CD4-positive, alpha-beta T cell treated with Interferon alpha-2 for 1 hour (primary cell): ENCODE measurements at regions not wholly inside any gene's neighbourhood (a gene's known extent, or its start where the extent isn't known, plus 50 kb on each side); places are given as distances from the start of the nearest gene placed in this dataset.

ENCODE experiments used
- DNase-seq, 2 donors: peaks; one replicate each; pipeline ENCODE4 v3.0.0-alpha.2; 2020 to 2022

DNA sequence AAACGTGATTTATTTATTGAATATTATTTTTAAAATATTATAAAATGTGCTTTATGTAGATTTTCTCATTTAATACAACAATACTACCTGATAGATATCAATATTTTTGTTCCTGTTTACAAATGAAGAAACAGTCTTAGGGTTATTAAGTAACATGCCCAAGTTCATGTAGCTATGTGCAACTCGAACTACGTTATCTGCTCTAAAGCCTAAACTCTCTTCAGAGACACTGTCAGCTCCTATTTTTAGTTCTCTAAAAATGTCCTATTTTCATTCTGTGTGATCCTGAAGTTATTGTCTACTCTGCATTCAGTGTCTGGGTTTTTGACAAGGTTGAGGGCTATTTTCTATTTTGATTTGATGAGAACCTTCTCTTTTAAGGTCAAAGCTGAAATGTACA, 550.1 kb upstream of the B3GALT2 start:
- no peak for DNase-seq

DNA sequence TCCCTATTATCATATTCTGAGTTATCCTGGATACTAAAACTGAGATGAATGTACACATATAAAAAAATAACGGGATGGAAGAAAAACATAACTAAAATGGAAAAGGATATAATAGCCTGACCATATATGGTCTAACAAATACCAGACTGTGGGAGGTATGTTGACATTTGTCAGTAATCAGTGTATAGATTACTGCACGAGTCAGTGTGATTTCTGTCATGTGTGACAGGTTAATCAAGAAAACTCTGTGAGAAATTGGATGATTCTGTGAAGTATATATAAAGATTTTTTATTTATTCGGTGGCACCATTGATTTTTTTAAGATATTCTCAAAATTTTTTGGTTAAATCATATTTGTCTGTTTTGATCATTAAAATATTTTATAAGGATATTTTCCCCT, 547.3 kb upstream of the B3GALT2 start:
- no peak for DNase-seq

DNA sequence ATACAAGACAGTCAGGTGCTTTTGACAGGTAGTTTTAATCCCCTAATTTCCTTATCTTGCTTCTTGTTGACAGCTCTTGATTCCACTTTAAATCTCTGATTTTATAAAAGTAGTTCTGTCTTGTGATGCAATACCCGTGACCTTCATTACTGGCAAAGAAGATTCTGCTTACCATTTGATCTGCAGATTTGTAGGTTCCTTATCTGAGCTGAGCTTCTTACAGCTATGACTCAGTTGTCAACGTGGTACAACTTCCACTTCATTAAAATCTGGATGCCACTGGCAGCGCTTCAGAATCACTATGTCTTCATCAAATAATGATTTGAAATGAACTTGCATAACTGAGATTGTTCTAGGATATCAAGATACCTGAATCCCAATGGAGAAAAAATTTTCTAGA, 543.6 kb upstream of the B3GALT2 start:
- DNase-seq = no peak

DNA sequence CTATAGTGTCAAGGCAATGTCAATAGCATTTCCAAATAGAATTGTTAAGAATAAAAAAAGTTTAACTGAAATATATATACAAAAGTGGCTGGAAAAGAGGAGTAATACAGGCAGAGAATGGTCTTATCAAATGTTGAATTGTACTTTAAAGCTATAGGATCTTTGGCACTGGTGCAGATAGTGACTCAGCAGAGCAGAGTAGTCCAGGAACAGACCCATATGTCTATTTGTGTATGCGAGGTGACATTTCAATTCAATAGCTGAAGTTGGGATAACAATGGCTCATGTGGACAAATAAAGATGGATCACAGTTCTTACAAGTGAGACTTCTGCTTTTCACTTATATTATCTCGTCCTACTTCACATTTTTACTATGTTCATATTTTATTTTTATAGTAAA, 543.0 kb upstream of the B3GALT2 start:
- no peak for DNase-seq

DNA sequence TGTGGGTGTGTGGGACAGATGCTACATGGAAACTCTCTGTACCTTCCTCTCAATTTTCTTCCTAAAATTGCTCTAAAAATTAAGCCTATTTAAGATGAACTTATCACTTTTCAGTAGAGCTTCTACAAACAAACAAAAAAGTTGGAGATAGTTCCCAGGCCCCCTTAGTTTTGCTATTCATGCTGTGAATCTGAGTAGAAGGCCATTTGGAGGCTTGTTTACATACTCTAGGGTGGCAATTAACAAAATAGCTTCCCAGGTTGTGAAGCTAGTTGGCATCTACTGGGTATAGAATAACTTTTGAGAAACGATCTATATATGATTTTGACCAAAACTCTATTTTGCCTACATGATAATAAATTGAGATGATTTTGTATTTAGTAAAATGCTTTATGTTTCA, 541.4 kb upstream of the B3GALT2 start:
- no peak for DNase-seq

DNA sequence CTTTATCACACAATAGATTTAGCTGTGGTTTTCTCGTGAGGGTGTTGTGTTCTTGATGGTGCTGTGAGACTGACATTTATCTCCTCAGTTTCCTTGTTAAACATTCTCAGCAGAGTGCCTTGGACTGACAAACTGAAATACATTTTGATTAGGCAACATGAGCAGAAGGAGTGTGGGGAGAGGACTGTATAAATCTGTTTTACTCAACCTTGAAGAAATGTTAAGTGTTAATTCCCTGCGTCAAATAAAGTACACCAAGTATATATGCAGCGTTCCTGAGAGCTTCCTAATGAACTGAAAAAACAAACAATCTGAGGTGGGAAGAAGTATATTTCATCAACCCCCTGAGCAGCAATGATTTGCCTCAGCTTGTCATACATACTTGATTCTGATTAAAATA, 540.3 kb upstream of the B3GALT2 start:
- no peak for DNase-seq

DNA sequence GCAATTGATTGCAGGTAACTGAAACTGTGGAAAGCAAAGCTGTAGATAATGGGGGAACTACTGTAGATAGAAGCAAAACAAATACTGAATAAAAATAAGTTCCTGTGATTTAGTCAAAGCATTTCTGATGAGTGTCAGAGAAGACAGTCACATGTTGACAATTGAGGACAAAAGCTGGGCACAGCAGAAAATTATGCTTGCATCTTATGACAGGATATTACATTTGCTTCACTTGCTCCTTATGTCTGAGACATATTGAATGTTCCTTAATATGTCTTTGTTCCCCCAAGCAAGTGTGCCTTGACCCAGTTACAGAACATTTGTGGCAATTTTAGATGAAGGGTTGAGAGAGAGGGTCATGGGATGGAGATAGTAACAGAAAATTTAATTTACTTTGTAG, 526.0 kb upstream of the B3GALT2 start:
- DNase-seq = no peak

DNA sequence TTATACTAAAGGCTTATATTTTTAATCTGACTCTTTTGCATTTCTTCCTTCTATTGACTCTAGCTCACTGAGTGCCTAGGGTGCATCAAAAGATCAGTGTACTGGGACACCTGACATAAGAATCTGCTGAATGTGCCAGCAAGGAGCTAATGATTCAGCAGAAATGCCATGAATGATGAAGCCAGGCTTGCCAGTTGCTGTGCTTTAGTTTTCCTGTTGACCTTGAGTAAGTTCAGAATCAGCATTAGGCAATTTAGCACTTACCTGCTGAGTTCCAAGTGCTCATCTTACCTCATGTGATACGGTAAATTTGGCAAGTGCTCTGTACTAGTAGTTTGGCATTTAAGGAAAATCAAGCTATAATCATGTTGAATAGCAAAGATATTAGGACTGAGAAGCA, 523.2 kb upstream of the B3GALT2 start:
- no peak for DNase-seq

DNA sequence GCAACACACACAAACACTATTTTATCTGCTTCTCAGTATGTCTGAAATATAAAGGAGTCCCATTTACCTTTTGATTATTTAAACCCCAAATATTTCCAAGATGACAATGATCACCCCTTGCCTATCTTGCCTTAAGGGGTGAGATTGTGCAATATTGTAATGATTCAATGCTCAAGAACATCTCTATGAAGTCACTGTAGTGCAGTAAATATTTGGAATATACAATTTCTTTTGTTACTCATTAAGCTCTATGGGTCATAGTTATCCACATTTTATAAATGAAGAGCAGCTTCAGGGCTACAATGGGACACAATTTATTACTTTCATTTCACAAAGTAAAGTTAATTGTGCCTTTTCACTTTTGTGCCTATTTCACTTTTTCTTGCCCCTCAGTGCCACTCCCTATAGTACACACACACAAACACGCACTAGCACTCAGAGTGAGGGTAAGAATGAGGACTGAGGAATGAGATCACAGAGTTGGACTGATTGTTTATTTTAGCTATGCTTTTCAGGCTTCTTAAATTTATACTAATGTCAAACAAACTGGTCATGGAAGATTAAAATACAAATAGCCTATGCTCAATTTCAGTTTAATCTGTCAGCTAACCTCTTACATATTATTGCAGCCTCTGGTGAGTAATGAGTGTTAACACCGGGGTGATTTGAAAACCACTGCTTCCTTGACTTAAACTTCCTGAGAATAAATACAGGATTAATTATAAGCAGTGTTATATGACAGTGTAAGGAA, 521.0 kb upstream of the B3GALT2 start:
- no peak for DNase-seq

DNA sequence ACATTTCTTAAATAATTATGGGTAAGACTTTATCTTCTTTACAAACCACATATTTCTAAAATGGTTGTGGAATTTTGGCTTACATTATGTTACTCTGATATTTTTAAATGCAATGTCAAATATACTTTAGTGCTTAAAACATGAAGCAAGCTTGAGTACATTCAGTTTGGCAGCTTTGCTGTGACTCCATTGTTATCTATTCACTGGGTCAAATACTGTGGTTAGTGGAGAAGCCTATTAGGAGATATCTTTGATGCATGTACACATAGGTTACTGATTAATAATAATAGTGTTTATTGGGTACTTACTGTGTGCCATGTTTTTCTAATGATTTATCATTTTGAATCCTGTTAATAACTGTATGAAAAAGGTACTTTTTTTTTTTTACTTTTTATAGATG, 520.4 kb upstream of the B3GALT2 start:
- no peak for DNase-seq

DNA sequence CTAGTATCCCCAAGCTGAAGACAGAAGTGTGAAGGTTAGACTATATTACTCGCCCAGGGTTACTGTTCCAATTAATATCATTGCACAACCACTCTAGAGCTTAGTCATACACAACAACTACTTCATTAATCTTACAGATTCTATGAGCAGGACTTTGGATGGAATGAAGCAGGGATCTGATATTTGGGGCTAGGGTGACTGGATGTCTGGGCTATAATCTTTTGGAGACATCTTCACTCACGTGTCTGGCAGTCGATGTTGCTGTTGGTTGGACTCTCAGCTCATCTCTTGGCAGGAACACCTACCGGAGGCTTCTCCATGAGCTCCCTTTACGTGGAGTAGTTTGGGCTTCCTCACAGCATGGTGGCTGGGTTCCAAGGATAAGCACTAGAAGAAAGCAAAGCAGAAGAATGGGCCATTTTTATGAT, 519.2 kb upstream of the B3GALT2 start:
- no peak for DNase-seq

DNA sequence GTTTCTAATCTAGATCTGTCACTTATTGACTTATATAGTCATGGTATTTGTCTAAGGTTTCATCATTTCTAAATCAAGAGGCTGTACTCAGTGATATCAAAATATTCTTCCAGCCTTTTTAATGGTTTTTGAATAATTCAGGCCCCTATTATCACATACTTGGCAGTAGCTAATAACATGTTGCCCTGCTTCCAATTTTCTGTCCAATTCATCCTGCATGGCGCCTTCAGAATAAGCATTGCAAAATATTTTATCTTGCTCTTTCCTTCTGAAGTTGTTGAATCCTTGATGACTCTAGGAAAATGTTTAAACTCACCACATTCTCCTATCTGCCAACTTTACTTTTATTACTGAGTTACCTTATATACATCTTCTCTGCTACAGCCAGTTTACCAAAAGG, 517.2 kb upstream of the B3GALT2 start:
- DNase-seq = no peak

DNA sequence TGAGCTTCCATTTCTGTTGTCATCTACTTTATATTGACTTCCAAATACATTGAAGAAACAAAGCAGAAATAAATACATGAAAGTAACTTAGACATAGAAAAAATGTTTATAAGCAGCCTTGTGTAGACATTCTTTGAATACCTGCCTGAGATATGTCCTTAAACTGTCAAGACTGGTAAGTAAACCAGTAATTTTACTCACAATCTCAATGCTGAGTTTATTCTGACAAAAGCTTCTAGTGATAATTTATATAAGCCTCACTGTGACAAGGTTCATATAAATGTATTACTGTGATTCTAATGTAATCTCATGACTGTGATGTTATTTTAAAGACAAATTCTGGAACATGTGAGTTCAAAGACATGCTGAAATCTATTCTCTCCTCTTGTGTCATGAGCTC, 516.7 kb upstream of the B3GALT2 start:
- DNase-seq = no peak

DNA sequence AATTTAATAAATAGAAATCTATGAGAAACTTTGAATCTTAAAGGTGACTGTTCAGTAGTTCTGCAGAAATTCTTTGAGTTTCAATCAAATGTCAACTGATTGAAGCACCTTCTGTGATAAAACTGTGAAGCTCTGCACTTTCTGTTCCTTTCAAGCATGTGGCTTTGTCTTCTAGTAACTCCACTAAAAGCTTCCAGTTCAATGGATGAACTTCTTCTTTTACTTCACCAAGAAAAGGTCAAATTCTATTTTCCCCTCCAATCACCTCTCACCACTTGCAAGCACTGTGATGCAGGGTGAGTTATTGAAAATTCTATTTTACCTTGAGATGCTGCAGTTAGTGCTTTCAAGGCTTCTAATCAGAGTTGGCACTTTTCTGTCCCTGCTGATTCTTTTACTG, 515.3 kb upstream of the B3GALT2 start:
- DNase-seq = no peak

DNA sequence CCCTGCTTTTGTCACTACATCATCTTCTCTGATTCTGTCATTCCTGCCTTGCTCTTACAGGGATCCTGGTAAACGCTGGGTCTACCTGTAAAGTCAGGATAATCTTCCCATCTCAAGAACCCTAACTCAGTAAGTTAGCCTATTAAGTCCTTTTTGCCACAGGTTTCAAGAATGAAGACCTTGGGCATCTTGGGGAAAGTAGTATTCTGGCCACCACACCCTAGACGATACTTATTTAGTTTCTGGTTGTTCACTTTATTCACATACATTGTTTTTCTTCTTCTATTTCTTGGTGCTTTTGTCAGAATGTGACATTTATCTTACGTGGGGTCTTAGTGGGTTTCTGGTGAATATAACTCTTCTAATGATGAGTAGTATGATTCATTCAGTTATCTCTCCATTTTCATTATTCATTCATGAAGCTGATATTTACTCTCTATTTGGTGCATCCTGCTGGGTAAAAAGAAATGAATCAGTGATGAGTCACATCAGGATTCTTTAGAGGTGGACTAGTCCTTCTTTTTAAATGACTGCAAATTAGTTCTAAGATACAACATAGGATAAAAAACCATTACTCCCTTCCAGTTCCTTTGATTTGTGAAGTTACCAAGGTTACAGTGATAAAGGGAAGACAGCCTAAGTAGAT, 514.4 kb upstream of the B3GALT2 start:
- DNase-seq = no peak

DNA sequence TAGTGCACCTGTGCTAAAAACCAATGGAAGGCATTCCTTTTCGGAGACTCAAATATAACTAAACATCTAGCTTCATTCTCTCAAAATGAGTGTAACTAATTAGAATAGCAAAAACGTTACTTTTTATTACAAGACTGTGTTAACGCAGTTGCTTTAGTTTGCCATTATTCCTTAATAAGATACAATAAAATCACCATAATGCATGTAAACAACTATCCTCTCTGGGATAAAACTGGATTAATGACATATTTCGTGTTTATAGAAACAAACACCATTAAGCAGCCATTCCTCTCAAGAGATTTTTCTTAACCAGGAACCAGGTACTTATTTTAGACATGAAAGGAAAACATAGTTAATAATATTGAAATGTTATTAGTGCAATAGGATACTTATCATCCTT, 512.8 kb upstream of the B3GALT2 start:
- no peak for DNase-seq

DNA sequence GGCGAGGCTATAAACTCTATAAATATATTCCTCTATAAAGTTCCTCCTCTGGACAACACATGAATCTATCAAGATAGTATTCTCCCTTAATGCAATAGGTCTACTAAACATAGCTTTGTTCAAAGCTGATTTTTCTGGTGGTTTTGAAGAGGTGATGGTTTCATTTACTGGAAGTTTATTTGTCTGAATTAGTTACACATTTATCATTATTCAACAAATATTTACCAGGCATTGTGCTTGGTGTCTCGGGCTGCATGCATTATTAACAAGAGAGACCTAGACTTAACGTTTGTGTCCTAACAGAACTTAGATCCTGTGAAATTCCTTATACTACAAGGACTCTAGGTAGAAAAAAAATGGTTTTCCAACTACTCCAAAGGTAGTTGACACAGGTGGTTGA, 511.4 kb upstream of the B3GALT2 start:
- DNase-seq = no peak

DNA sequence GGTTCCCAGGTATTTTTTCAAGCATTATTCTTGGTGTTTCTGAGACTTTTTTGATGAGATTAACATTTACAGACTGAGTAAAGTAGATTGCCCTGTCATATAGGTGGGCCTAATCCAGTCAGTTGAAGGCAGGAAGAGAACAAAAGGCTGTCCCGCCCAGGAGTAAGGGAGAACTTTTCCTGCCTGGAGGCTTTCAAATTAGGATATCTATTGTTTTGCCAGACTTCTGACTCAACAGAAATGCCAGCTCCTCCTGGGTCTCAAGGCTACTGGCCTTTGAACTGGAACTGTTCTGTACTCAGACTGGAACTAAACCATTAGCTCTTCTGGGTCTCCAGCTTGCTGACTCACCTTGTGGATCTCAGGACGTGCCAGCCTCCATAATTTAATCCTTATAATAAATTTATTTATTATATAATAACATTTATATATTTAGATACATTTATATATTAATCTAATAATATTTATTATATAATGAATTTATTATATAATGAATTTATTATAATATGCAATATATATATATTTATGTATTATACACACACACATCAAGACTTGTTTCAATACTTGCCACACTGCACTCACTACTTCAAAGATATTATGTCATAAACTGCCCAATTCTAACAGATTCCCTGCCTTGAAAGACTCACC, 510.8 kb upstream of the B3GALT2 start:
- DNase-seq = no peak

DNA sequence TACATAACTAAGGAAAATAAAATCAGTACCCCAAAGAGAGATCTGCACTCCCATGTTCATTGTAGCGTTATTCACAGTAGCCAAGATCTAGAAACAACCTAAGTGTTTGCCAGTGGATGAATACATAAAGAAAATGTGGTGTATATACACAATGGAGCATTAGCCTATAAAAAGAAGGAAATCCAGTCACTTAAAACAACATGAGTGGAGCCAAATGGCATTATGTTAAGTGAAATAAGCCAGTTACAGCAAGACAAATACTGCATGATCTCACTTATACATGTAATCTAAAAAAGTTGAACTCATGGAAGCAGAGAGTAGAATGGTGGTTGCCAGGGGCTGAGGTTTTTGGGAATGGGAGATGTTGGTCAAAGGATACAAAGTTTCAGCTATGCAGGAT, 508.3 kb upstream of the B3GALT2 start:
- no peak for DNase-seq

DNA sequence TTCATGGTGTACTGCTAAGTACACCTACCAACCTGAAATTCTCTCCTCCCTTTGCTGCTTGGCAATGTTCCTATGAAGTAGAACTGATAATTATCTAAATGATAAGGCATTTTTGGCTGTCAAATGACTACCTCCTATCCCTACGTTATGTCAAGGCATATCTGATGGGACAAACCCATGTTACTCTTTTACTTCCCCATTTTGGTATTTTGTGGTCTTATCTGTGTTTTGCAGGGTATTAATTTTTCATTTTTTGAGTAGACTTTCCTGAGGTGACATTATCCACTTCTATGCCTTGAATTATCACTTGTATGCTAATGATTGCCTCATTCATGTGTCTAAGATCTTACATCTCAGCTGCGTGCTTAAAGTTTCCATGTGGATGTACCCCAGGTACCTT, 499.6 kb upstream of the B3GALT2 start:
- DNase-seq = no peak

DNA sequence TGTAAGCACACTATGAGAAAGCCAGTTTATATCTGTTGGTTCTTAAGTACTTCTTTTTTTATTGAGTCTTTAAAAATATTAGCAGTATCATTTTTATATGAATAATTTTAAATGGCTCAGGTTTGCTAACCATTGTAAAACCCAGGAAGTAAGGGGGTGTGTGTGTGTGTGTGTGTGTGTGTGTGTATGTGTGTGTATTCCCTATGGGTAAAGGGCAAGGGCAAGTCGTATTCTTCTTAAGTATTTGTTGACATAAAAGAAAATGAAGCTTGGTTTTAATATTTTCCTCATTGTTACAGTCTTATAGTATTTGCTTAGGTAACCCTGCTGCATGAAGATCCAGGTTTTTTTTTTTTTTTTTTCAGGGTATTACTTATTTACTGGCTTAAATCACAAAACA, 495.0 kb upstream of the B3GALT2 start:
- DNase-seq = no peak

DNA sequence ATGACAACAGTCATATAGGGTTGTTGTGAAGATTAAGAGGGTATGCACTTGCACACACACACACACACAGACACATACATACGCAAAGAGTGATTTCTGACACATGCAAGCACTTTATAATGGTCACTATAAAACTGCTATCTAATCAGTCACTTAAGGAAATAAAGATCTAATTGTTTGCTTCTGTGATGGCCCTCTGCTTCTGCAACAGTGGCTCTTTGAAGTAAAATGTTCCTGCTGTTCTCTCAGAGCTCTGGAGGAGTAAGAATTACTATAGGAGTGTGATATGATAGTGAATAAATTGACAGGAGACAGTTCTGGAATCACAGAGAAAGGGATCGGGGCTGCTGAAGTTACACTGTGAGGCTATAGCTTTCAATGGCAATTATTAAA, 494.5 kb upstream of the B3GALT2 start:
- no peak for DNase-seq

DNA sequence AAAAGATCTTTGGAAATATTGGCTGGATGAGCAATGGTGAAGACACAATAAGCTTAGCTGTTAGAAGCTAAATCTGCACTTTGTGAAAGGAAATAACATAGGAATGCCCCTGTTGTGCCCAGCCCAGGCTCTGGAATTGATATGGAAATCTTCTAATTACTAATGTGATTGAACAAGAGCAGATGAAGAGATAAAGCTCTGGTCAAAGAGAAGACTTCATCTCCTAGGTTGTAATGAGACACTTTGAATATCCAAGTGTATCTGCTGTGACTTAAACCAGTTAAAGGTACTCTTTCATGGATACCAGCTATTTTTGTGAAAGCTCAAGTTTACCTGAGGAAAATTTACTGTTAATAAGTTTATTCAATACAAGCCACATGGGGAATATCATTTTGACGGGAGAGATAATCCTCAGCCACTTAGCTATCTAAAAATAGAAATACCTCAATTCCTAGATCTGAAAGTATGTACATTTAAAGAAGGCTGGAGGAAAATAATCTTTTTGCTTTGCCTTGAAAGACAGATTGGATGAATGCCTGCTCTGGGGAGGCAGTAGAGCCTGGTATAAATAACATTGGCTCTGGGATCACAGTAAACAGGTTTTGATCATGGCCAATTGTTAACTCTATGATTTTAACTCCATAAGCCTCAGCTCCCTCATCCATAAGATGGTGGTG, 494.0 kb upstream of the B3GALT2 start:
- no peak for DNase-seq

DNA sequence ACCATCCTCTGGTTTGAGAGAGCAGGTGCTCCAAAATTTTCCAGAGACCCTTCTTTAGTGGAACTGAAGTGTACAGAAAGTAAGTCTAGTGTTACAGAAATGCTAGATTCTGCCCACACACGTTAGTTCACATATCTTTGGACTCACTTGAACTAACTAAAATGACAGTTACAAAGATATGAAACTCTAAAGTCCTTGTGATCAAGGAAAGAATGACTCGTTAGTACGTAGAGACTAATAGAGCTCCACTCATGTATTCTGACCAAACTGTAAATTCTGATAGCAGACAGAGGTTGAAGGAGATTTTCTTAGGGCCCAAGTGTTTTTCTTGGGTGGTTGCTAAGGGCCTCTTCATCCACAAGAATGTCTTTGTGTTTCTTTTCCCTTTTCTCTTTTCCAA, 491.5 kb upstream of the B3GALT2 start:
- no peak for DNase-seq
